HepG2 (cell line): ENCODE measurements at regions not wholly inside any gene's neighbourhood (a gene's known extent, or its start where the extent isn't known, plus 50 kb on each side); places are given as distances from the start of the nearest gene placed in this dataset.

Source experiments
- ARNTL ChIP-seq: sonication (generic); formaldehyde crosslinking; IDR thresholded peaks from 2 replicates; pipeline ENCODE4 v1.4.0; 2020; ENCODE audit warnings: mild to moderate bottlenecking, missing genetic modification reagents
- ATF3 ChIP-seq: sonication (generic); formaldehyde crosslinking; IDR thresholded peaks from 2 replicates; pipeline ENCODE4 v1.4.0; 2020; ENCODE audit warnings: missing genetic modification reagents
- EP300 ChIP-seq, 3 experiments: sonication (generic) in 1 of 3; formaldehyde crosslinking in 1 of 3; IDR thresholded peaks; 2 replicates each; pipeline versions ENCODE4 v1.5.1 to v1.6.1; 2011 to 2020; ENCODE audit warnings: low read depth in 2 of 3, low read length in 2 of 3, borderline replicate concordance in 1 of 3, improper control_type of control experiment in 1 of 3, mild to moderate bottlenecking in 1 of 3, missing genetic modification reagents in 1 of 3, moderate library complexity in 1 of 3
- EZH2 ChIP-seq: conservative IDR thresholded peaks from 2 replicates; pipeline ENCODE4 v1.6.1; 2012; ENCODE audit warnings: mild to moderate bottlenecking, low read depth, low read length, moderate library complexity
- HES4 ChIP-seq: sonication (generic); formaldehyde crosslinking; IDR thresholded peaks from 2 replicates; pipeline ENCODE4 v1.9.0; 2021; ENCODE audit warnings: mild to moderate bottlenecking, missing genetic modification reagents, borderline replicate concordance
- KDM5B ChIP-seq: sonication (generic); formaldehyde crosslinking; IDR thresholded peaks from 2 replicates; pipeline ENCODE4 v1.4.0; 2020; ENCODE audit warnings: missing genetic modification reagents, mild to moderate bottlenecking, borderline replicate concordance
- POLR2A ChIP-seq, 2 experiments: IDR thresholded peaks; 2 replicates each; pipeline ENCODE4 v1.6.1; 2011; ENCODE audit warnings: low read depth in 2 of 2, low read length in 2 of 2, mild to moderate bottlenecking in 1 of 2, moderate library complexity in 1 of 2; ENCODE audit not compliant: insufficient read depth in 1 of 2
- RBFOX2 ChIP-seq: fragments of 200-400 bp; formaldehyde crosslinking; IDR thresholded peaks from 2 replicates; pipeline ENCODE4 v1.6.1; 2017; ENCODE audit warnings: low read depth, mild to moderate bottlenecking, low read length
- REPIN1 ChIP-seq: sonication (generic); formaldehyde crosslinking; IDR thresholded peaks from 2 replicates; pipeline ENCODE4 v1.8.0; 2022; ENCODE audit warnings: missing genetic modification reagents, low read depth, mild to moderate bottlenecking, borderline replicate concordance
- SIN3A ChIP-seq: IDR thresholded peaks from 2 replicates; pipeline ENCODE4 v1.6.1; 2011; ENCODE audit warnings: low read depth, mild to moderate bottlenecking, control low read depth, low read length, borderline replicate concordance
- ZBTB43 ChIP-seq: sonication (generic); formaldehyde crosslinking; conservative IDR thresholded peaks from 2 replicates; pipeline ENCODE4 v1.4.0; 2020; ENCODE audit warnings: missing genetic modification reagents
- ZNF567 ChIP-seq: sonication (generic); formaldehyde crosslinking; IDR thresholded peaks from 2 replicates; pipeline ENCODE4 v1.8.1; 2023; ENCODE audit warnings: mild to moderate bottlenecking, missing genetic modification reagents, borderline replicate concordance
- TF ChIP-seq, protein P1 (sequence below): sonication (generic); formaldehyde crosslinking; IDR thresholded peaks from 2 replicates; pipeline ENCODE4 v1.5.0; 2020; ENCODE audit warnings: mild to moderate bottlenecking, missing genetic modification reagents, moderate library complexity

GRCh38 chr10:43961523-43962345 is 313.1 kb upstream of the ZNF32 start:
- TF ChIP-seq HES4 (CRISPR knock-in tag) (no peak), EZH2 (no peak), RBFOX2 (no peak), SIN3A (no peak), EP300 (IDR thresholded peaks at IDR 0.05; ENCODE audit: low read depth in 2 of 2, low read length in 2 of 2) (no peak), EP300 (CRISPR knock-in tag; IDR thresholded peaks at IDR 0.05; ENCODE audit: borderline replicate concordance) (no peak), ZNF567 (CRISPR knock-in tag) (no peak), KDM5B (CRISPR knock-in tag) (no peak), ZBTB43 (CRISPR knock-in tag) (no peak), REPIN1 (no peak), ATF3 (CRISPR knock-in tag) (no peak), ARNTL (CRISPR knock-in tag) (no peak), POLR2A (IDR thresholded peaks at IDR 0.05; ENCODE audit: insufficient read depth in 1 of 2, low read depth in 2 of 2, low read length in 2 of 2) (no peak)
- TF ChIP-seq, protein P1, sequence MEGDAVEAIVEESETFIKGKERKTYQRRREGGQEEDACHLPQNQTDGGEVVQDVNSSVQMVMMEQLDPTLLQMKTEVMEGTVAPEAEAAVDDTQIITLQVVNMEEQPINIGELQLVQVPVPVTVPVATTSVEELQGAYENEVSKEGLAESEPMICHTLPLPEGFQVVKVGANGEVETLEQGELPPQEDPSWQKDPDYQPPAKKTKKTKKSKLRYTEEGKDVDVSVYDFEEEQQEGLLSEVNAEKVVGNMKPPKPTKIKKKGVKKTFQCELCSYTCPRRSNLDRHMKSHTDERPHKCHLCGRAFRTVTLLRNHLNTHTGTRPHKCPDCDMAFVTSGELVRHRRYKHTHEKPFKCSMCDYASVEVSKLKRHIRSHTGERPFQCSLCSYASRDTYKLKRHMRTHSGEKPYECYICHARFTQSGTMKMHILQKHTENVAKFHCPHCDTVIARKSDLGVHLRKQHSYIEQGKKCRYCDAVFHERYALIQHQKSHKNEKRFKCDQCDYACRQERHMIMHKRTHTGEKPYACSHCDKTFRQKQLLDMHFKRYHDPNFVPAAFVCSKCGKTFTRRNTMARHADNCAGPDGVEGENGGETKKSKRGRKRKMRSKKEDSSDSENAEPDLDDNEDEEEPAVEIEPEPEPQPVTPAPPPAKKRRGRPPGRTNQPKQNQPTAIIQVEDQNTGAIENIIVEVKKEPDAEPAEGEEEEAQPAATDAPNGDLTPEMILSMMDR (CRISPR knock-in tag) = no peak
